AG09309 (cell line): ENCODE measurements at regions not wholly inside any gene's neighbourhood (a gene's known extent, or its start where the extent isn't known, plus 50 kb on each side); places are given as distances from the start of the nearest gene placed in this dataset.

Experiments
- DNase-seq: peaks from one replicate; pipeline ENCODE4 v3.0.0-alpha.2; 2010; ENCODE audit warnings: low read depth
- H3K4me3 ChIP-seq: 2 replicates; pipeline ENCODE4 v1.5.1; 2011; ENCODE audit warnings: mild to moderate bottlenecking, low read depth, low read length, moderate library complexity; ENCODE audit not compliant: control insufficient read depth
- CTCF ChIP-seq: IDR thresholded peaks from 2 replicates; pipeline ENCODE4 v1.5.1; 2011; ENCODE audit warnings: mild to moderate bottlenecking, low read depth, low read length, inconsistent platforms; ENCODE audit not compliant: insufficient read depth, control insufficient read depth; ENCODE audit errors: missing control alignments

DNA sequence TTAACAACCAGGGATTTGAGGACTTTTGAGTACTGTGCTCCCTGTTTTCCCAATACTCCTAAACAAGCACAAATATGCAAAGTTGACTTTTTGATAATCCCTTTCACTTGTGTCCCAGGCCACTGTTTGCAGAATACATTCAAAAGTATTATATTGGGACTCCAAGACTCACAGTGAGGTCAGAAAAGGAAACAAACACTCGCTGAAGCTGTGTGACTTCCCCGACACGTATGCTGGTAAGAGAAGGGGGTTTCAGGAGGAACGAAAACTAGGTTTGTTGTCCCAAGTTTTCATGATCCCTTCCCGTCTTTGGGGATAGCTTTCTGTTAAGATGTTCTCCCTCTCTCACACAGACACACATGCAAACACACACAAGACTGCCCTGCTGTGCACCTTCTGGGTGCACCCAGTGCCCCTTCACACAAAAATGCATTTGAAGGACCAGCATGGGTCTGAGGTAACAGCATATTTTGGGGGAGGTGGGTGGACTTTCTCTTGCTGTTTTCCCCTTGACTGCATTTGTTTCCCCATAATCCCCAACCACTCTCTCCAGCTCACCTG is 225.2 kb upstream of the PRICKLE2 start:
- TF ChIP-seq CTCF: no peak
- no peak for DNase-seq
- no peak overlapping the region for H3K4me3 ChIP-seq

DNA sequence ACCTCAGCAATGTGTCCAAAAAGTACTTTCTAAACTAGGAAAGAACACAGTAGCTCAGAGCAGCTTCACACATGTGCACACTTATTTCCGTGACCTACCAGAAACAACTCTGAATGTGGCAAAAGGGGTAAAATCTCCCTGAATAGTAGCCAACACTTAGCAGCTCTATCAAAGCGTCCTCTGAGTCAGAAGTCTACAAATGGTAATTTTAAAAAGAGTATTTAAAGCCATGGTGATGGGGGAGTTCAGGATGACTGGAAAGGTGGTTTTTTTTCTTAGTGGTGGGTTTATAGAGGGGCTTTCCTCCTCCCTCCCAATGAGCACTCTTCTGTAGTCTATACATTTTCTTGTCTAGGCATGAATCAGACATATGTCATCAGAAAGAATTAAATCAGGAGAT is 223.8 kb upstream of the PRICKLE2 start:
- no peak for TF ChIP-seq CTCF
- no peak overlapping the region for H3K4me3 ChIP-seq

GRCh38 chr3:64445944-64446300 is 220.7 kb upstream of the PRICKLE2 start:
- H3K4me3 ChIP-seq: no peak overlapping the region
- no peak for DNase-seq

More for the DNA sequence above, 223.8 kb upstream of the PRICKLE2 start:
- DNase-seq: no peak

GRCh38 chr3:64445109-64445943 is 220.1 kb upstream of the PRICKLE2 start:
- DNase-seq: no peak
- TF ChIP-seq CTCF: no peak

More at GRCh38 chr3:64445944-64446300, 220.7 kb upstream of the PRICKLE2 start:
- no peak for TF ChIP-seq CTCF

GRCh38 chr3:64444490-64445108 is 219.3 kb upstream of the PRICKLE2 start:
- TF ChIP-seq CTCF: peak; percentile 7
- H3K4me3 ChIP-seq: peak overlapping the region; percentile 43

More at GRCh38 chr3:64445109-64445943, 220.1 kb upstream of the PRICKLE2 start:
- H3K4me3 ChIP-seq: peak overlapping the region; percentile 43

DNA sequence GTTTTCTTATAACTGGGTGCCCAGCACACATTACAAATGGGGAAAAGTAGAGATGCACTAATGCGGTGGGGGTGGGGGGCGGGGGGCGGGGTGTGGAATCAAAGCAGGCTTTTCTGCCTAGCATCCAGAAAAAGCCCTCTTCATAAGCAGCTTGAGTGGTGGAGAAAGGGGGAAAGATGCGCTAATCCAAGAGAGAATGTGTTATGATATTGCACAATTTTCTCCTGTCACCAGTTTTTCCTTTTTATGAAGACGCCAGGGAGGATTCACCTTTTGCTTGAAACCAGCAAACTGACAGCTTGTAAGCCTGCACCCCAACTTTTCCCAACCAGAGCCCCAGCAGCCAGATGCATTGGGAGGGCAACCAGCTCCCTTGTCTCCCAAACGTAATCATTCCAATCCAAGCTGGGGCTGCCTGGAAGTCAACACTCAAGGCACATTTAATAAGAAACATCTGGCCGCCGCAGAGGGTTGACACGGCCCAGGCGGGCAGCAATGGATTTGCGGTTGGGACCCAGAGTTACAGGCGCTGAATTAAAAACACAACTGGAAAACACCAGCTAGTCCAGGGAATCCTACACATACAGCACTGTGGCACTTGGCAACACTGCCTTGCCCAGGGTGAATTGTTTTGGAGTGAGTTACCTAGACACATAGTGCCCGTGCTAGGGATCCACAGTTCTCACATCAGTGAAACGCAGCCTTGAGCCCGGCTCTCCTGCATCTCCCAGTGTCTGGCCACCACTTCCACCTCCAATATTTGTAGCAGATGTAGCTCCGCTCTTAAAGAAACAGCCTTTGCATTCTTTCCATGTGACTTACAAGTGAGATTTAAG is 218.5 kb upstream of the PRICKLE2 start:
- H3K4me3 ChIP-seq: peak overlapping the region; percentile 7; the same call in 1 of the 2 replicates
- DNase-seq: peak; percentile 64
- no peak for TF ChIP-seq CTCF

More at GRCh38 chr3:64444490-64445108, 219.3 kb upstream of the PRICKLE2 start:
- no peak for DNase-seq
